Astrocyte (in vitro differentiated cells and primary cell): ENCODE measurements at regions not wholly inside any gene's neighbourhood (a gene's known extent, or its start where the extent isn't known, plus 50 kb on each side); places are given as distances from the start of the nearest gene placed in this dataset.

Experiments used
- EZH2 ChIP-seq: IDR thresholded peaks from 2 replicates; pipeline ENCODE4 v1.6.1; 2012; ENCODE audit warnings: mild to moderate bottlenecking, low read length, inconsistent platforms; ENCODE audit not compliant: insufficient read depth
- TF ChIP-seq, protein P1 (sequence below): IDR thresholded peaks from 2 replicates; pipeline ENCODE4 v1.5.1; 2011; ENCODE audit warnings: low read depth, mild to moderate bottlenecking, inconsistent platforms, low read length, moderate library complexity; ENCODE audit not compliant: insufficient read depth

GRCh38 chr1:99595041-99595440 is 50.9 kb upstream of the PALMD start:
- TF ChIP-seq, protein P1, sequence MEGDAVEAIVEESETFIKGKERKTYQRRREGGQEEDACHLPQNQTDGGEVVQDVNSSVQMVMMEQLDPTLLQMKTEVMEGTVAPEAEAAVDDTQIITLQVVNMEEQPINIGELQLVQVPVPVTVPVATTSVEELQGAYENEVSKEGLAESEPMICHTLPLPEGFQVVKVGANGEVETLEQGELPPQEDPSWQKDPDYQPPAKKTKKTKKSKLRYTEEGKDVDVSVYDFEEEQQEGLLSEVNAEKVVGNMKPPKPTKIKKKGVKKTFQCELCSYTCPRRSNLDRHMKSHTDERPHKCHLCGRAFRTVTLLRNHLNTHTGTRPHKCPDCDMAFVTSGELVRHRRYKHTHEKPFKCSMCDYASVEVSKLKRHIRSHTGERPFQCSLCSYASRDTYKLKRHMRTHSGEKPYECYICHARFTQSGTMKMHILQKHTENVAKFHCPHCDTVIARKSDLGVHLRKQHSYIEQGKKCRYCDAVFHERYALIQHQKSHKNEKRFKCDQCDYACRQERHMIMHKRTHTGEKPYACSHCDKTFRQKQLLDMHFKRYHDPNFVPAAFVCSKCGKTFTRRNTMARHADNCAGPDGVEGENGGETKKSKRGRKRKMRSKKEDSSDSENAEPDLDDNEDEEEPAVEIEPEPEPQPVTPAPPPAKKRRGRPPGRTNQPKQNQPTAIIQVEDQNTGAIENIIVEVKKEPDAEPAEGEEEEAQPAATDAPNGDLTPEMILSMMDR, result no peak
- TF ChIP-seq EZH2, result no peak
